H1 (cell line): ENCODE measurements at regions not wholly inside any gene's neighbourhood (a gene's known extent, or its start where the extent isn't known, plus 50 kb on each side); places are given as distances from the start of the nearest gene placed in this dataset.

Source experiments
- ASH2L ChIP-seq: fragments of 200-600, 300-600 bp; sonication (generic); IDR thresholded peaks from one replicate; pipeline ENCODE4 v1.7.1; 2017; ENCODE audit warnings: low read length
- CHD1 ChIP-seq: IDR thresholded peaks from 2 replicates; pipeline ENCODE4 v1.6.1; 2012; ENCODE audit warnings: low read depth, low read length, improper control_type of control experiment
- EGR1 ChIP-seq: IDR thresholded peaks from 2 replicates; pipeline ENCODE4 v1.6.1; 2011; ENCODE audit warnings: low read depth, low read length, borderline replicate concordance
- TF ChIP-seq, protein P1 (sequence below): IDR thresholded peaks from 2 replicates; pipeline ENCODE4 v1.6.1; 2011; ENCODE audit warnings: low read depth, mild to moderate bottlenecking, low read length; ENCODE audit not compliant: insufficient read depth

DNA sequence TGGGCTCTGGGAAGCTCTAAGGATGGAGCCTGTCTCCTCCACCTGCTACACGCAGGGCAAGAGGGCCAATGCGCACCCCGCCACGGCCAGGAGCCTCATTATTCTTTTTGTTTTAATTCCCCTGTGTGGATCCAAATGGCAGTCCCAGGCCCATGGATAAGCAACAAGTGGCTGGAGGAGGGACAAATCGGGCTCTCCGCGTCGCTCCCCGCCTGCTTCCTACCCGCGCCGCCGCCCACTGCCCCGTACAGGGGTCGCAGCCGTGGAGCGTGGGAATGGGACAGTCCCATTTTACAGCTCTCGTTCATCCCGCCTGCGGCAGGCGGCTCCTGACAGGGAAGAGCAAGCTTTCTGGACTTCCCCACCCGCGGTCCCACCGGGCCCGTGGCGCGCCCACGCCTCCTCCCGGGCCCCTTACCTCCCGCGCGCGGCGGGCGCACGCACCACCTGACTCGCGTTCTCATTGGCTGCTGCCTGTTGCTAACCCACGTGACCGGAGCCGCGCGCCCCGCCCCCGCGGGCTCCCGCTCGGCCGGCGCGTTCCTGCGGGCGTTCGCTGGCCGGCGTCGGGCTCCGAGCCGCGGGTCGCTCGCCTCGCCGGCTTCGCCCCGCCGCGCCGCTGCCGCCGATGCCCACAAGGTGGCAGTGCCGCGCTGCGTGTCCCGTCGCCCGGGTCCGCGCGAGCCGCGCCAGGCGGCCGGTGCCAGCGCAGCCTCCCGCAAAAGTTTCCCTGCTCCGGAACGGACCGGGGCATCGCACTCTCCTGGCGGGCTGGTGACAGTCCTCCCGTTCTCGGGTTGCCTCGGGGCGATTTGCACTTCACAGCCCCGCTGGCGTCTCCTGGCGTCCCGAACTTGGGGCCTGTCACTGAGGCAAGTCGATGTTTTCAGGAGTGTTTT lies 93.3 kb downstream of the CD83 start (continued):
- TF ChIP-seq, protein P1, sequence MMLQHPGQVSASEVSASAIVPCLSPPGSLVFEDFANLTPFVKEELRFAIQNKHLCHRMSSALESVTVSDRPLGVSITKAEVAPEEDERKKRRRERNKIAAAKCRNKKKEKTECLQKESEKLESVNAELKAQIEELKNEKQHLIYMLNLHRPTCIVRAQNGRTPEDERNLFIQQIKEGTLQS = no peak; the same call in 1 of the 2 replicates
- TF ChIP-seq EGR1 (peak; percentile 73; the same call in 1 of the 2 replicates), ASH2L (peak; percentile 81), CHD1 (no peak)
